Activated CD4-positive, alpha-beta T cell treated with anti-CD3 and anti-CD28 coated beads, Interleukin-2, amount 10 ng/mL, durations not matched to agents 24 days and 14 days (primary cell): ENCODE measurements at regions not wholly inside any gene's neighbourhood (a gene's known extent, or its start where the extent isn't known, plus 50 kb on each side); places are given as distances from the start of the nearest gene placed in this dataset.
"Not testable (repeated sequence)": the region's sequence is repeated elsewhere in the genome, so short reads cannot be mapped to it uniquely, and the experiment has no call there.

Experiments
- DNase-seq: peaks from one replicate; pipeline ENCODE4 v3.0.0; 2022
- H3K27ac Mint-ChIP-seq: one replicate; pipeline ENCODE4 v1.8.0; 2022; ENCODE audit warnings: mild to moderate bottlenecking, mixed read lengths
- H3K27me3 Mint-ChIP-seq: one replicate; pipeline ENCODE4 v1.8.0; 2022; ENCODE audit warnings: mixed read lengths
- H3K36me3 Mint-ChIP-seq: one replicate; pipeline ENCODE4 v1.8.0; 2022; ENCODE audit warnings: low read depth, mild to moderate bottlenecking, mixed read lengths
- H3K4me1 Mint-ChIP-seq: one replicate; pipeline ENCODE4 v1.8.0; 2021; ENCODE audit warnings: mixed read lengths
- H3K4me3 Mint-ChIP-seq: one replicate; pipeline ENCODE4 v1.8.0; 2022; ENCODE audit warnings: mild to moderate bottlenecking, moderate library complexity, mixed read lengths
- H3K9me3 Mint-ChIP-seq: one replicate; pipeline ENCODE4 v1.8.0; 2021; ENCODE audit warnings: mixed read lengths
- intact Hi-C: fragments of 100-400 bp; cut with micrococcal nuclease; formaldehyde crosslinking; loops from one replicate; pipeline ENCODE4 v1.15.1; 2023

DNA sequence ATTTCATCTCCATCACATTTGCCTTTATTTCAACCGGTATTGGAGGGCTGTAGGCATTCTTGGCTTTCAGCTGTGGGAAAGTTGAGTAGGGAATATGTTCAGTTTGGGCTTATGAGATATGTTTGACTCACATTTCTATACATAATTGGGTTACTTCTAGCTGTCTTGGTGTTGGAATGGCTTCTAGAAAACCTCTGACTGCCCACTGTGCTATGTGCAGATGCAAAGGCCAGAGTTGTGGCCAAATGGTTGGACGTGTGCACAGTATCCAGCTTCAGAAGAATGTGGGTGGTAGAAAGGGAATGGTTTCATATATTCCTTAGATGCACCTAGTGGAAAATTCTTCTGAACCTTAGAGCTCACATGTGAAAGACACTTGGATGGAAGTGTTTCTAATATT, 92.6 kb upstream of the H2AZ1 start:
- H3K27ac Mint-ChIP-seq: no peak overlapping the region
- H3K27me3 Mint-ChIP-seq: peaks cover 3% of the 10 kb centered on the region
- no peak for DNase-seq
- no peaks in the 10 kb centered on the region for H3K36me3 Mint-ChIP-seq
- no peaks in the 10 kb centered on the region for H3K4me1 Mint-ChIP-seq
- no peaks in the 10 kb centered on the region for H3K9me3 Mint-ChIP-seq
- H3K4me3 Mint-ChIP-seq: no peak overlapping the region
- intact Hi-C loops: no loop called here

DNA sequence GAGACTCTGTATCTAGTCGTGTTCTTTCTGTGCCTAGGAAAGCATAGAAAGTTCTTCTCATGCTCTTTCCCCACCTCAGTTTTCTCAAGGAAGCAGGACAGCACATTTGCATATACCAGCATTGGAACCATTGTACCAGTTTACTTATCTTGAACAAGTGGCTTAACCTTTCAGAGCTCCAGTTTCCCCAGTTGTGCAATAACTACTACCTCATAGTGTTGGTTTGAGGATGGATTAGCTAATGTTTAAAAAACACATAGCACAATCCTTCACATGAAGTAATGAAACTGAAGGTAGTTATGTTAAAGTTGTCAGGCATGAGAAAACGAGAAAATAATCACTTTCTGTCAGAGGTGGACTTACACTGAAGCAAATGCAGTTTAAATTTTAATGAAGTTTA, 92.2 kb upstream of the H2AZ1 start:
- H3K27me3 Mint-ChIP-seq: peaks cover 3% of the 10 kb centered on the region
- no peaks in the 10 kb centered on the region for H3K4me1 Mint-ChIP-seq
- intact Hi-C loops: no loop called here
- no peak overlapping the region for H3K27ac Mint-ChIP-seq
- no peaks in the 10 kb centered on the region for H3K36me3 Mint-ChIP-seq
- no peak for DNase-seq
- H3K4me3 Mint-ChIP-seq: no peak overlapping the region
- no peaks in the 10 kb centered on the region for H3K9me3 Mint-ChIP-seq

DNA sequence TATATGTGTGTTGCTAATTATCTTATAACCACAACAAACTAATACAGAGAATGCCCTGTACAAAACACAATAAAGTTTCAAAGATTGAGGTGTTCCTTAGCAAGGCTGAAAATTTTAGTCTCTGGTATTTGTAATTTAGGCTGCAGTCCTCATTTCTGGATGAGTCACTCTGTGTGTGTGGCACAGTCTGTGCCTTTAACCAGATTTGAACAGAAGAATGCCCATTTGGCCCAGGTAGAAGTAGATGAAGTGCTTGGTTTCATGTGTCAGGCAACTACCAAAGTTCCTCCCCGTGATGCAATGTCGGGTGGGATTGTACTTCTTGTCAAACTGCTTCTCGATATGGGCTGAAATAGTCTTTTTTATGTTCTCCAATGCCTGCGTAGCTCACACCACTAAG, 91.6 kb upstream of the H2AZ1 start:
- Mint-ChIP-seq H3K27ac (no peak overlapping the region), H3K9me3 (no peaks in the 10 kb centered on the region), H3K36me3 (no peaks in the 10 kb centered on the region), H3K27me3 (peaks cover 3% of the 10 kb centered on the region), H3K4me1 (no peaks in the 10 kb centered on the region), H3K4me3 (no peak overlapping the region)
- intact Hi-C loops: no loop called here
- no peak for DNase-seq

DNA sequence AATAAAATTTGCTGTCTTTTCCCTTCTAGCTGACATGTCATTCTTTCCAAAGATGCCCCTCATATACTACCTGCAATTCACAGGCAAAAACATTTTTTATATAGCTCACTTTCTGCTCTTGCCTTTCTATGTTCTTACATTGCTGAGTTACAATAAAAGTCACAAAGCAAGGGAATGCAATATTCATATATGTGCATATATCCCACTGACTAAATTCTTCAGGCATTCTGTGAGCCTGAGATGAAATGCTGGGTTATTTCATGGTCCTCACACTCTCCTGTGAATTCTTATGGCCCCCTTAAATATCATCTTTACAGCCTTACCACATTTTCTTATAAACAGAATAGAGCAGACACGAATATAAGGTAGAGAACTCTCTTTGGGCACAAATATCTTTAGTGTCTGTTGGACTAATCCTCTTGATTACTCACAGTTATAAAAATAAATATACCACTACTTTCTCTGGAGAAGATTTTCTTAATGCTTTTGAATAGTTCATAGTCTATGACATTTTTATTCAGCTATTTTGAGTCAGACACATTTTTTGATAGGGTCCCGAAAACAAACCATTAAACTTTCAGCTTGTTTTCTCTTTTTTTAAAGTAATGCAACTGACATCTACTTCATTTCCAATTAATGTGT, 84.1 kb upstream of the H2AZ1 start:
- Mint-ChIP-seq H3K27ac (no peak overlapping the region), H3K4me1 (no peaks in the 10 kb centered on the region), H3K9me3 (peaks cover 6% of the 10 kb centered on the region), H3K27me3 (no peaks in the 10 kb centered on the region), H3K36me3 (no peaks in the 10 kb centered on the region), H3K4me3 (no peak overlapping the region)
- intact Hi-C loops: no loop called here
- no peak for DNase-seq

GRCh38 chr4:100026066-100026465, 76.0 kb upstream of the H2AZ1 start:
- H3K27ac Mint-ChIP-seq: no peak overlapping the region
- intact Hi-C loops: no loop called here
- no peak for DNase-seq
- H3K9me3 Mint-ChIP-seq: peaks cover 10% of the 10 kb centered on the region
- no peaks in the 10 kb centered on the region for H3K27me3 Mint-ChIP-seq
- no peaks in the 10 kb centered on the region for H3K4me1 Mint-ChIP-seq
- H3K4me3 Mint-ChIP-seq: no peak overlapping the region
- H3K36me3 Mint-ChIP-seq: no peaks in the 10 kb centered on the region

DNA sequence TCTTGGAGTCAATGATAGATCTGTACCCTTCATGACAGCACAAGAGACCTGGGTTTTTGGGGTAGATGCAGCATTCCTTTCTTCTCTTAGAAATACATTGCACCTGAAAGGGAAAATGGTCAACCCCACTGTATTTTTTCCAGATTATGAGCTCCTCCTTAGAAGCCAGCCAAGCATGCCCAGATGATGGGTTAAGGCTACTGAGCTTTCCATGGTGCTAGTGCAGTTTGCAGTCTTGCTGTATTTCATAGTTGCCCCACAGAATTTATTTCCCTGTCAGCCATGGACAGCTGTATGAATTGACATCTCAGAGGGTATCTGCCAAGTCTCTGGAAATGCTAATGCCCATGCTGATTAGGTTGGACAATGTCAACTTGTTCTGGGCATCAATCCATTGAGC, 73.7 kb upstream of the H2AZ1 start:
- H3K27ac Mint-ChIP-seq: no peak overlapping the region
- intact Hi-C loops: no loop called here
- H3K27me3 Mint-ChIP-seq: no peaks in the 10 kb centered on the region

GRCh38 chr4:100022792-100023222, 72.7 kb upstream of the H2AZ1 start:
- Mint-ChIP-seq H3K27ac (no peak overlapping the region), H3K9me3 (peaks cover 11% of the 10 kb centered on the region), H3K4me1 (peaks cover 3% of the 10 kb centered on the region), H3K27me3 (no peaks in the 10 kb centered on the region), H3K36me3 (no peaks in the 10 kb centered on the region), H3K4me3 (no peak overlapping the region)
- intact Hi-C loops: no loop called here
- no peak for DNase-seq

More for the DNA sequence above, 73.7 kb upstream of the H2AZ1 start:
- DNase-seq: no peak
- Mint-ChIP-seq H3K4me1 (no peaks in the 10 kb centered on the region), H3K4me3 (no peak overlapping the region), H3K36me3 (no peaks in the 10 kb centered on the region), H3K9me3 (peaks cover 6% of the 10 kb centered on the region)

DNA sequence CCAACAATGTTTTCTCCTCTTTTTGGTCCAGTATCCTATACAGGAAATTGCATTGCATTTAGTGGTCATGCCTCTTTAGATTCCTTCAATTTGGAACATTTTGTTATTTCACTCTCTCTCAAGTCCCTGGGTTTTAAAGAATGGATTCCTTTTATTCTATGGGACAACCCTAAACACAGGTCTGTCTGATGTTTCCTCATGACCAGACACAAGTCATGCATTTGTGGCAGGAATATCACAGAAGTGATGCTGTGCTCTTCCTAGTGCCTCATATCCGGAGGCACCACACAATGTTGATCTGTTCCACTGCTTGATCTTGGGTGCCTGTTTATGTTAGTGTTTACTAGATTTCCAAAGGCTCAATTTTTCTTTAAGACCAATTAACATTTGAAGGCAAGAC, 69.7 kb upstream of the H2AZ1 start:
- H3K4me3 Mint-ChIP-seq: no peak overlapping the region
- no peaks in the 10 kb centered on the region for H3K36me3 Mint-ChIP-seq
- intact Hi-C loops: no loop called here
- no peak overlapping the region for H3K27ac Mint-ChIP-seq
- peaks cover 3% of the 10 kb centered on the region for H3K4me1 Mint-ChIP-seq
- no peak for DNase-seq
- peaks cover 11% of the 10 kb centered on the region for H3K9me3 Mint-ChIP-seq
- peaks cover 1% of the 10 kb centered on the region for H3K27me3 Mint-ChIP-seq

DNA sequence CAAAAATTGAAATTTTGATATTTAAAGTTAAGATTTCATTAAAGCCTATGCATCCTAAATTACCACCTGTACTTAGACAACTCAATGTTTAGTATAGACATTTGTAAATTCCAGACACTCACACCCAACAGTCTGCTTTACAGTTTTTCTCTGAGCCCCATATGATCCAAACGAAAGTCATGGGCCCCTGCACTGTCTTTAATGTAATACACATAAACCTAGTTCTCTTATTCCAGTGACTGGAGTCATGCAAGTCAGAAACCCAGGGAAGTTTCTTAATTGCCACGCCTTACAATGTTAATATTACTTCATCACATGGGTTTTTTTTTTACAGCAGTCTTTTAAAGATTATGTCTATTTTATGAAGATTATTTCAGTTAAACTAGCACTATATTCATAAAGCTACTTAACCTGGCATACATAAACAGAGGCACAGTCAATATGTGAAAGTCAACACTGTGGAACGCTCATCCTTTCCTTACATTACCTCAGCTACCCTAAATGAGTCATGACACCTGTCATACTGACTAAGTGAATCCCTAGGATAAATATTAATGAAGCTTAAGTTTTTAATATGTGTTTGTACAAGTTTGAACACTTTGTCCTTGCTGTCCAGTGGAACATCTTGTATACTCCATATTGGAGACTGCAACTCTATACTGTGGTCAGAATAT, 67.7 kb upstream of the H2AZ1 start:
- H3K4me1 Mint-ChIP-seq: peaks cover 3% of the 10 kb centered on the region
- peaks cover 11% of the 10 kb centered on the region for H3K9me3 Mint-ChIP-seq
- H3K27me3 Mint-ChIP-seq: peaks cover 1% of the 10 kb centered on the region
- H3K27ac Mint-ChIP-seq: no peak overlapping the region
- H3K4me3 Mint-ChIP-seq: no peak overlapping the region
- no peaks in the 10 kb centered on the region for H3K36me3 Mint-ChIP-seq
- intact Hi-C loops: no loop called here
- no peak for DNase-seq

DNA sequence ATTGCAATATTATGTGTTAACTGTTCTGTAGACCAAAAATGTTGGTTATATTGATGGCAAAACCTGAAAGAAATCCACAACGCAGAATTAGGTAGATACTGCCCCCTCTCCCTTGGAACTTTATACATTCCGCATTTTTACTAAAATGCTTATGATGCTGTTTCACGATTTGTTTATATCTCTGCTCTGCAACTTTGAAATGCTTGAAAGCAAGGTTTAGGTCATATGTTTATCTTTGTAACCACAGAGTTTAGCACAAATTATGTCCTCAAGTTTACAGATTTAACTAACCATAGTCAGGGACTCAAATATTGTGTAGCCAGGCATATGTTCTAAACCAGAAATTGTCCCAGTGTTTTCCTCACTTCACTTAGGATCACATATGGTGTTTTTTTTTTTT, 66.1 kb upstream of the H2AZ1 start:
- intact Hi-C loops: no loop called here
- H3K4me1 Mint-ChIP-seq: peaks cover 3% of the 10 kb centered on the region
- peaks cover 5% of the 10 kb centered on the region for H3K9me3 Mint-ChIP-seq
- no peak for DNase-seq
- no peak overlapping the region for H3K4me3 Mint-ChIP-seq
- H3K27me3 Mint-ChIP-seq: peaks cover 3% of the 10 kb centered on the region
- H3K36me3 Mint-ChIP-seq: no peaks in the 10 kb centered on the region
- no peak overlapping the region for H3K27ac Mint-ChIP-seq

DNA sequence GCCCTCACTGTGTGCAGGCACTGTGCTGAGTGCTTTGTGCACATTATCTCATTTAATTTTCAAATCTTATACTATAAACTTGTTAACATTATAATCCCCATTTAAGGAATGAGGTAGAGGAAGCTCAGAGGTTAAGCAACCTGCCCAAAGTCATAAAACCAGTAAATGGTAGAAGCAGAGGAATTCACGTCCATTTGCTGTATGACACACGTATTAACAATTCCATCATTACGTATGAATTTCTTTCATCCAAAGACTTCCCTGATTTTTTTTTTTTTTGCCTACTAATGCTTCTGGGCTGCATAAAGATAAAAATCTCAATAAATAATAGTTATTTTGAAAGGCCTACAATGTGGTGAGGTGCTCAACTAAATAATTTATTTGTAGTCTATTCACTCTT, 64.5 kb upstream of the H2AZ1 start:
- peaks cover 3% of the 10 kb centered on the region for H3K4me1 Mint-ChIP-seq

DNA sequence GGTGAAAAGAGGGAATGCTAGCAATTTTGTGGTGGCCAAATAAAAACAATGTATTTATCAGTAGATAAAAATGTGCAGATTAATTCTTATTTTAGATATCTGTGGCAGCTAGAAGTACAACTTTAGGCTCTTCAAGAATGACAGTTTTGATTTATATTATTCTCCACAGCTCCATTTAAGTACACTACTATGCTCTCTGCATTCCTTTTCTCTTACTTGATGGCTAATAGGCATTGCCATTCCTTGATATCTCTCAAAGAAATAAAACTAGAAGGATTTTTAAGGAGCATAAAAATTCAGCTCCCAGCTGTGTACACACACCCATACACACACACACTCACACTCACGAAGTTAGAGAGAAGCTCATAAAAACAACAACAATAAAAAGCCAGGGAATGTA, 59.4 kb upstream of the H2AZ1 start:
- no peak overlapping the region for H3K4me3 Mint-ChIP-seq

More for the DNA sequence above, 64.5 kb upstream of the H2AZ1 start:
- Mint-ChIP-seq H3K9me3 (peaks cover 5% of the 10 kb centered on the region), H3K27me3 (peaks cover 5% of the 10 kb centered on the region), H3K36me3 (no peaks in the 10 kb centered on the region), H3K27ac (no peak overlapping the region), H3K4me3 (no peak overlapping the region)
- no peak for DNase-seq
- intact Hi-C loops: no loop called here

DNA sequence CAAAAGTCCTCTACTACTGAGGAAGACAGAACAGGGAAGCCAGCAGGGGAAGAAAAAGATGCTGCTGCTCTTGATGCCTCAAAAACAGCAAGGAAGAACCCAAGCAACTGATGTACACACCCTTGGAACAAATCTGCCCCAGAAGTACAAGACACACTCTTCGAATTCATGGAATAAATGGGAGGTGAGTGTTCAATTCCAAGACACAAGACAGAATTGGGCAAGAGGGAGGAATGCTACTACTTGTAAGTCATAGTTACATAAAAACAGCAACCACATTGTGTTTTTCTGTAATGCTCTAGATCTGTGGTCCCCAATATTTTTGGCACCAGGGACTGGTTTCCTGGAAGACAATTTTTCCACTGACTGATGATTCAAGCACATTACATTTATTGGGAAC, 58.0 kb upstream of the H2AZ1 start:
- H3K27me3 Mint-ChIP-seq: peaks cover 4% of the 10 kb centered on the region
- DNase-seq: no peak
- H3K27ac Mint-ChIP-seq: no peak overlapping the region
- H3K36me3 Mint-ChIP-seq: no peaks in the 10 kb centered on the region
- H3K9me3 Mint-ChIP-seq: no peaks in the 10 kb centered on the region
- H3K4me1 Mint-ChIP-seq: no peaks in the 10 kb centered on the region
- no peak overlapping the region for H3K4me3 Mint-ChIP-seq
- intact Hi-C loops: no loop called here

More for the DNA sequence above, 59.4 kb upstream of the H2AZ1 start:
- no peaks in the 10 kb centered on the region for H3K9me3 Mint-ChIP-seq
- H3K27ac Mint-ChIP-seq: no peak overlapping the region
- peaks cover 4% of the 10 kb centered on the region for H3K27me3 Mint-ChIP-seq
- no peaks in the 10 kb centered on the region for H3K36me3 Mint-ChIP-seq
- DNase-seq: no peak
- intact Hi-C loops: no loop called here
- no peaks in the 10 kb centered on the region for H3K4me1 Mint-ChIP-seq

- intact Hi-C loops, H3K4me1 Mint-ChIP-seq, H3K27ac Mint-ChIP-seq, H3K4me3 Mint-ChIP-seq, H3K36me3 Mint-ChIP-seq, DNase-seq, H3K9me3 Mint-ChIP-seq, H3K27me3 Mint-ChIP-seq: not testable (repeated sequence)
These were observed 56.1 kb upstream of the H2AZ1 start for GRCh38 chr4:100006161-100006560.
